ENCODE measurements at regions not wholly inside any gene's neighbourhood (a gene's known extent, or its start where the extent isn't known, plus 50 kb on each side); places are given as distances from the start of the nearest gene placed in this dataset.

DNA sequence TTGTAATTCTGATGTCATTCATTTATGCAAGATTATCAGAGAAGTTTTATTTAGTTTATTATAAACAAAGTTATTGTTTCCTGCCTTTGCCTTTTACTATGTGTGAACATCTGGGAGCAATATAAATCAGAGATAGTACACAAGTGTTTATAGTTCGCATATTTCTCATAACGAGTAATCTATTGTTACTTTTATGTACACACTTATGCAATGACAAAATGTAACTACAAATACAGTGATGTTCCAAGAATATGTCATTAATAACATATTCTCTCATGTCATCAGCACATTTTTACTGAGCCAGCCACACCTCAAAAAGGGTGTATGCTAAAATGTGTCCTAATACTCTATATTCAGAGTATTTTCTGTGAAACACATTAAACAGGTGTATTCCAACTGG, 243.2 kb downstream of the ALX1 start:
- TF ChIP-seq IRF3 (IDR thresholded peaks at IDR 0.05; ENCODE audit: low read depth, low read length): no peak
- TF ChIP-seq, protein P1, sequence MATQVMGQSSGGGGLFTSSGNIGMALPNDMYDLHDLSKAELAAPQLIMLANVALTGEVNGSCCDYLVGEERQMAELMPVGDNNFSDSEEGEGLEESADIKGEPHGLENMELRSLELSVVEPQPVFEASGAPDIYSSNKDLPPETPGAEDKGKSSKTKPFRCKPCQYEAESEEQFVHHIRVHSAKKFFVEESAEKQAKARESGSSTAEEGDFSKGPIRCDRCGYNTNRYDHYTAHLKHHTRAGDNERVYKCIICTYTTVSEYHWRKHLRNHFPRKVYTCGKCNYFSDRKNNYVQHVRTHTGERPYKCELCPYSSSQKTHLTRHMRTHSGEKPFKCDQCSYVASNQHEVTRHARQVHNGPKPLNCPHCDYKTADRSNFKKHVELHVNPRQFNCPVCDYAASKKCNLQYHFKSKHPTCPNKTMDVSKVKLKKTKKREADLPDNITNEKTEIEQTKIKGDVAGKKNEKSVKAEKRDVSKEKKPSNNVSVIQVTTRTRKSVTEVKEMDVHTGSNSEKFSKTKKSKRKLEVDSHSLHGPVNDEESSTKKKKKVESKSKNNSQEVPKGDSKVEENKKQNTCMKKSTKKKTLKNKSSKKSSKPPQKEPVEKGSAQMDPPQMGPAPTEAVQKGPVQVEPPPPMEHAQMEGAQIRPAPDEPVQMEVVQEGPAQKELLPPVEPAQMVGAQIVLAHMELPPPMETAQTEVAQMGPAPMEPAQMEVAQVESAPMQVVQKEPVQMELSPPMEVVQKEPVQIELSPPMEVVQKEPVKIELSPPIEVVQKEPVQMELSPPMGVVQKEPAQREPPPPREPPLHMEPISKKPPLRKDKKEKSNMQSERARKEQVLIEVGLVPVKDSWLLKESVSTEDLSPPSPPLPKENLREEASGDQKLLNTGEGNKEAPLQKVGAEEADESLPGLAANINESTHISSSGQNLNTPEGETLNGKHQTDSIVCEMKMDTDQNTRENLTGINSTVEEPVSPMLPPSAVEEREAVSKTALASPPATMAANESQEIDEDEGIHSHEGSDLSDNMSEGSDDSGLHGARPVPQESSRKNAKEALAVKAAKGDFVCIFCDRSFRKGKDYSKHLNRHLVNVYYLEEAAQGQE (IDR thresholded peaks at IDR 0.05; ENCODE audit: low read depth, low read length): no peak
- TF ChIP-seq SMC3 (IDR thresholded peaks at IDR 0.05; ENCODE audit: low read depth, low read length): no peak
- TF ChIP-seq YY1 (IDR thresholded peaks at IDR 0.05; ENCODE audit: low read depth): no peak
- no peak for TF ChIP-seq TEAD4 (IDR thresholded peaks at IDR 0.05; ENCODE audit: borderline replicate concordance, insufficient read depth)
- TF ChIP-seq TCF12 (IDR thresholded peaks at IDR 0.05): no peak
- TF ChIP-seq FOSL2 (IDR thresholded peaks at IDR 0.05; ENCODE audit: borderline replicate concordance, low read depth): no peak
- no peak for TF ChIP-seq NFIC (IDR thresholded peaks at IDR 0.05; ENCODE audit: borderline replicate concordance)
- no peaks in the 10 kb centered on the region for H3K27me3 ChIP-seq (ENCODE audit: insufficient read depth)
- no peaks in the 10 kb centered on the region for H3K4me1 ChIP-seq (ENCODE audit: control insufficient read depth in 1 of 2, insufficient read depth in 2 of 2, low read depth in 1 of 2, low read length in 1 of 2)
- POLR2A ChIA-PET: no interaction called here
- no peak overlapping the region for H3K27ac ChIP-seq (ENCODE audit: low read depth in 2 of 2, low read length in 1 of 2)
- H3K9me3 ChIP-seq: no peaks in the 10 kb centered on the region
- H4K20me1 ChIP-seq (ENCODE audit: insufficient read depth): no peaks in the 10 kb centered on the region
- H3F3A ChIP-seq (replicated peaks; ENCODE audit: insufficient read depth): no peaks in the 10 kb centered on the region
- no peak overlapping the region for H3K4me3 ChIP-seq (ENCODE audit: low read depth in 2 of 2, low read length in 1 of 2)
- no peak overlapping the region for H3K9ac ChIP-seq
- CTCF ChIA-PET: no interaction called here
- no peak overlapping the region for H2AFZ ChIP-seq (ENCODE audit: low read depth)
- no peaks in the 10 kb centered on the region for H3K9me2 ChIP-seq
- H3K4me2 ChIP-seq: no peak overlapping the region
- no peaks in the 10 kb centered on the region for H3K36me3 ChIP-seq (replicated peaks in 1 of 2; ENCODE audit: control insufficient read depth in 1 of 2, insufficient read depth in 2 of 2, low read length in 1 of 2)
- DNase-seq: no peak
- 40% methylated on average over 2 of the region's 2 CpGs for WGBS (ENCODE audit: low lambda C conversion rate)
- no peaks in the 10 kb centered on the region for H3K79me2 ChIP-seq (ENCODE audit: insufficient read depth)

DNA sequence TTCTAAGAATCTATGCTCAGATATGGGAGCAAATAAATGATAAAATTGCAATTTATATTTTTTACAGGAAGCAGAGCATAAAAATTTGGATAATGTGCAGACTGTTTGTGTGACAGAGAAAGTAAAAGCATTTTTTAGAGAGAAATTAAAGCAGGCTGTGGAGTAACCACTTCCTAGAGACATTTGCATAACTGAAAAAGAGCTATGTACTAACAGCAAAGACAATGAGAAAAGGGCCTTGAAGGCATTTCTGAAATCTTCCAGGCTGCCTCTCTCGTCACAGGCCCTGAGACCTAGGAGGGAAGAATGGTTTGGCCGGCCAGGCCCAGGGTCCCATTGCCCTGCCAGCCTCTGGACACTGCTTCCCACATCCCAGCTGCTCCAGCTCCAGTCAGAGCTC, 247.2 kb downstream of the ALX1 start:
- no peak overlapping the region for H2AFZ ChIP-seq (ENCODE audit: low read depth)
- ChIA-PET CTCF (interaction anchor here (0.9 to 1.1 kb wide), 2 partner anchors 340 to 394 kb away, joined by 3 read pairs; no protein-coding TSS in a partner anchor), POLR2A (no interaction called here)
- H4K20me1 ChIP-seq (ENCODE audit: insufficient read depth): no peaks in the 10 kb centered on the region
- H3K27me3 ChIP-seq (ENCODE audit: insufficient read depth): no peaks in the 10 kb centered on the region
- H3K4me3 ChIP-seq (ENCODE audit: low read depth in 2 of 2, low read length in 1 of 2): no peak overlapping the region
- DNase-seq: no peak
- no peaks in the 10 kb centered on the region for H3K36me3 ChIP-seq (replicated peaks in 1 of 2; ENCODE audit: control insufficient read depth in 1 of 2, insufficient read depth in 2 of 2, low read length in 1 of 2)
- TF ChIP-seq, protein P1 (IDR thresholded peaks at IDR 0.05; ENCODE audit: low read depth, low read length): no peak
- TF ChIP-seq CHD2 (IDR thresholded peaks at IDR 0.05; ENCODE audit: low read length, partially characterized antibody) (no peak), EP300 (IDR thresholded peaks at IDR 0.05; ENCODE audit: borderline replicate concordance in 1 of 2, low read depth in 1 of 2, low read length in 1 of 2) (no peak), FOXJ3 (CRISPR knock-in tag; IDR thresholded peaks at IDR 0.05) (no peak), RXRA (IDR thresholded peaks at IDR 0.05; ENCODE audit: borderline replicate concordance, low read depth) (no peak), MXI1 (IDR thresholded peaks at IDR 0.05; ENCODE audit: low read depth, low read length) (no peak)
- TF ChIP-seq, protein P2, sequence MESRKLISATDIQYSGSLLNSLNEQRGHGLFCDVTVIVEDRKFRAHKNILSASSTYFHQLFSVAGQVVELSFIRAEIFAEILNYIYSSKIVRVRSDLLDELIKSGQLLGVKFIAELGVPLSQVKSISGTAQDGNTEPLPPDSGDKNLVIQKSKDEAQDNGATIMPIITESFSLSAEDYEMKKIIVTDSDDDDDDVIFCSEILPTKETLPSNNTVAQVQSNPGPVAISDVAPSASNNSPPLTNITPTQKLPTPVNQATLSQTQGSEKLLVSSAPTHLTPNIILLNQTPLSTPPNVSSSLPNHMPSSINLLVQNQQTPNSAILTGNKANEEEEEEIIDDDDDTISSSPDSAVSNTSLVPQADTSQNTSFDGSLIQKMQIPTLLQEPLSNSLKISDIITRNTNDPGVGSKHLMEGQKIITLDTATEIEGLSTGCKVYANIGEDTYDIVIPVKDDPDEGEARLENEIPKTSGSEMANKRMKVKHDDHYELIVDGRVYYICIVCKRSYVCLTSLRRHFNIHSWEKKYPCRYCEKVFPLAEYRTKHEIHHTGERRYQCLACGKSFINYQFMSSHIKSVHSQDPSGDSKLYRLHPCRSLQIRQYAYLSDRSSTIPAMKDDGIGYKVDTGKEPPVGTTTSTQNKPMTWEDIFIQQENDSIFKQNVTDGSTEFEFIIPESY (IDR thresholded peaks at IDR 0.05; ENCODE audit: borderline replicate concordance, low read depth): no peak
- no peaks in the 10 kb centered on the region for H3K79me2 ChIP-seq (ENCODE audit: insufficient read depth)
- 17% methylated on average over 1 of the region's 2 CpGs for WGBS (ENCODE audit: low lambda C conversion rate)
- H3K9me3 ChIP-seq: no peaks in the 10 kb centered on the region; the same call in 1 of the 2 replicates
- H3K9ac ChIP-seq: no peak overlapping the region
- no peak overlapping the region for H3K4me2 ChIP-seq
- no peaks in the 10 kb centered on the region for H3K9me2 ChIP-seq
- H3K4me1 ChIP-seq (ENCODE audit: control insufficient read depth in 1 of 2, insufficient read depth in 2 of 2, low read depth in 1 of 2, low read length in 1 of 2): no peaks in the 10 kb centered on the region
- H3F3A ChIP-seq (replicated peaks; ENCODE audit: insufficient read depth): no peaks in the 10 kb centered on the region
- H3K27ac ChIP-seq (ENCODE audit: low read depth in 2 of 2, low read length in 1 of 2): no peak overlapping the region
